K562 (cell line): ENCODE measurements at regions not wholly inside any gene's neighbourhood (a gene's known extent, or its start where the extent isn't known, plus 50 kb on each side); places are given as distances from the start of the nearest gene placed in this dataset.
A peak's percentile ranks its signal among the peaks of the same experiment; 100 is the strongest.

Experiments used
- ATAC-seq: fragments of 200-7000 bp; cut with Tn5 transposase; 3 replicates; pipeline ENCODE4 v1.9.1; 2020; ENCODE audit warnings: moderate library complexity
- BruUV-seq: library from RNA; stranded (reverse); fragments of 400-500 nt; replicated peaks from 2 replicates; lab custom pipeline; 2021; lab: Mats Ljungman, UMichigan
- CTCF ChIA-PET: fragments of 300-600 bp; formaldehyde crosslinking; extraction: SDS; loops from one replicate; lab custom pipeline; 2021; ENCODE audit warnings: low intra/inter-chr PET ratio; lab: Yijun Ruan, JAX
- POLR2A ChIA-PET: fragments of 300-600, 350-650 bp; sonication (Branson Sonifier 250); formaldehyde crosslinking; extraction: SDS; loops from one replicate; lab custom pipeline; 2021; ENCODE audit warnings: antibody characterized with exemption, inconsistent platforms; lab: Yijun Ruan, JAX
- DNase-seq, 4 experiments: peaks; one replicate each; pipeline versions ENCODE4 v3.0.0 to v3.0.0-alpha.2; 2011 to 2018; ENCODE audit warnings: low spot score in 3 of 4, mixed read lengths in 3 of 4; ENCODE audit errors: extremely low read depth in 1 of 4
- FAIRE-seq: peaks from 2 replicates; lab custom pipeline; 2011; peaks lifted over from hg19 to GRCh38; lab: Jason Lieb, UNC
- H2AFZ ChIP-seq: 2 replicates; pipeline ENCODE4 v1.6.0; 2011; ENCODE audit warnings: low read depth, low read length, control low read depth, inconsistent platforms
- H3K27ac ChIP-seq: fragments of 200-600 bp; 3 replicates; pipeline ENCODE4 v1.8.0; 2011; ENCODE audit warnings: low read depth, mild to moderate bottlenecking, control low read depth, inconsistent platforms, low read length, moderate library complexity, mixed read lengths; ENCODE audit errors: extremely low read depth
- H3K27me3 ChIP-seq, 2 experiments: fragments of 300-600 bp in 1 of 2; 2 replicates in 1 of 2; 3 replicates in 1 of 2; pipeline versions ENCODE4 v1.6.0 to v1.8.0; 2011; ENCODE audit warnings: inconsistent platforms in 2 of 2, low read length in 2 of 2, mild to moderate bottlenecking in 1 of 2, mixed read lengths in 1 of 2, moderate library complexity in 1 of 2; ENCODE audit not compliant: control insufficient read depth in 2 of 2, insufficient read depth in 2 of 2
- H3K36me3 ChIP-seq: fragments of 300-600 bp; 3 replicates; pipeline ENCODE4 v1.8.0; 2011; ENCODE audit warnings: mild to moderate bottlenecking, low read length, inconsistent platforms; ENCODE audit not compliant: control insufficient read depth, insufficient read depth
- H3K4me1 ChIP-seq, 2 experiments: fragments of 200-600 bp in 1 of 2; replicated peaks in 1 of 2; 2 replicates in 1 of 2; 3 replicates in 1 of 2; pipeline versions ENCODE4 v1.5.1 to v1.8.0; 2011; ENCODE audit warnings: inconsistent platforms in 2 of 2, low read length in 2 of 2, mild to moderate bottlenecking in 1 of 2, mixed read lengths in 1 of 2, moderate library complexity in 1 of 2; ENCODE audit not compliant: control insufficient read depth in 2 of 2, insufficient read depth in 2 of 2
- H3K4me2 ChIP-seq: 2 replicates; pipeline ENCODE4 v1.6.1; 2011; ENCODE audit warnings: low read length, control low read depth, inconsistent platforms, mixed read lengths; ENCODE audit not compliant: insufficient read depth
- H3K4me3 ChIP-seq: fragments of 200-600 bp; sonication (generic), shearing (Covaris generic); 2 replicates; pipeline ENCODE4 v1.5.1; 2016; ENCODE audit warnings: control low read depth, inconsistent platforms
- H3K79me2 ChIP-seq: fragments of 200-600 bp; 3 replicates; pipeline ENCODE4 v1.8.0; 2011; ENCODE audit warnings: low read length, inconsistent platforms; ENCODE audit not compliant: control insufficient read depth, insufficient read depth
- H3K9ac ChIP-seq, 2 experiments: 2 replicates each; pipeline versions ENCODE4 v1.6.0 to v1.6.1; 2011; ENCODE audit warnings: low read depth in 2 of 2, low read length in 2 of 2, control low read depth in 1 of 2, inconsistent platforms in 1 of 2, mild to moderate bottlenecking in 1 of 2, mixed read lengths in 1 of 2; ENCODE audit not compliant: insufficient read depth in 1 of 2
- H3K9me1 ChIP-seq: one replicate; pipeline ENCODE4 v1.6.0; 2011; ENCODE audit warnings: inconsistent platforms, mild to moderate bottlenecking, low read length, moderate library complexity; ENCODE audit not compliant: control insufficient read depth, insufficient read depth
- H3K9me3 ChIP-seq: replicated peaks from 2 replicates; pipeline ENCODE4 v1.5.1; 2011; ENCODE audit warnings: low read depth, low read length, inconsistent platforms; ENCODE audit not compliant: control insufficient read depth, insufficient read depth
- H4K20me1 ChIP-seq: replicated peaks from 2 replicates; pipeline ENCODE4 v1.6.1; 2011; ENCODE audit warnings: low read length, inconsistent platforms, mixed read lengths; ENCODE audit not compliant: control insufficient read depth, insufficient read depth
- BCLAF1 ChIP-seq, 2 experiments: fragments of 450-650 bp in 1 of 2; IDR thresholded peaks; 2 replicates each; pipeline ENCODE4 v1.6.1; 2011 to 2017; ENCODE audit warnings: low read depth in 2 of 2, antibody characterized with exemption in 1 of 2, borderline replicate concordance in 1 of 2, low read length in 1 of 2, mild to moderate bottlenecking in 1 of 2, mixed read lengths in 1 of 2; ENCODE audit not compliant: control insufficient read depth in 1 of 2
- BCOR ChIP-seq: fragments of 450-650 bp; IDR thresholded peaks from 2 replicates; pipeline ENCODE4 v1.6.1; 2016
- CCNT2 ChIP-seq: IDR thresholded peaks from 2 replicates; pipeline ENCODE4 v1.6.1; 2011; ENCODE audit warnings: borderline replicate concordance, low read depth, mild to moderate bottlenecking, moderate library complexity, mixed read lengths, low read length; ENCODE audit not compliant: insufficient read length; ENCODE audit errors: extremely low read depth
- KLF13 ChIP-seq: fragments of 450-650 bp; IDR thresholded peaks from 2 replicates; pipeline ENCODE4 v1.6.1; 2016; ENCODE audit warnings: missing genetic modification characterization, low read depth, mild to moderate bottlenecking, missing compliant biosample characterization, moderate library complexity, borderline replicate concordance
- MYNN ChIP-seq, 2 experiments: sonication (generic); formaldehyde crosslinking in 1 of 2; IDR thresholded peaks; 2 replicates each; pipeline versions ENCODE4 v1.5.0 to v1.6.1; 2016 to 2020; ENCODE audit warnings: antibody characterized with exemption in 1 of 2, missing genetic modification reagents in 1 of 2
- POLR2B ChIP-seq: fragments of 450-650 bp; IDR thresholded peaks from 2 replicates; pipeline ENCODE4 v1.6.1; 2018; ENCODE audit warnings: low read depth; ENCODE audit not compliant: partially characterized antibody
- RBM25 ChIP-seq: fragments of 200-400 bp; formaldehyde crosslinking; IDR thresholded peaks from 2 replicates; pipeline ENCODE4 v1.6.1; 2018; ENCODE audit warnings: low read length, low read depth, moderate library complexity; ENCODE audit not compliant: severe bottlenecking
- RHOXF2B ChIP-seq: fragments of 250-450 bp; sonication (Bioruptor Pico); conservative IDR thresholded peaks from 2 replicates; pipeline ENCODE4 v1.5.1; 2021
- TRIM28 ChIP-seq: fragments of 450-650 bp; IDR thresholded peaks from 2 replicates; pipeline ENCODE4 v1.6.1; 2017
- ZBTB9 ChIP-seq: fragments of 450-650 bp; formaldehyde crosslinking; IDR thresholded peaks from 2 replicates; pipeline ENCODE4 v1.4.0; 2020; ENCODE audit warnings: mild to moderate bottlenecking, moderate library complexity
- ZNF133 ChIP-seq: fragments of 250-450 bp; sonication (Bioruptor Pico); IDR thresholded peaks from 2 replicates; pipeline ENCODE4 v1.4.0; 2020; ENCODE audit warnings: mild to moderate bottlenecking
- WGBS: fragments of 100-300 bp; shearing (Covaris generic); methylation state at CpG from one replicate; pipeline ENCODE4 v1.1.6; 2016; ENCODE audit warnings: low coverage, mixed read lengths; ENCODE audit not compliant: insufficient coverage; ENCODE audit errors: missing lambda C conversion rate; 5-methylcytosine and 5-hydroxymethylcytosine counted together
- in situ Hi-C: fragments of 300-500 bp; cut with MboI; formaldehyde crosslinking; loops from 4 replicates; pipeline ENCODE4 v1.15.0; 2018; ENCODE audit warnings: inconsistent platforms, mixed read lengths
- intact Hi-C: fragments of 100-400 bp; cut with micrococcal nuclease; formaldehyde crosslinking; loops from 2 replicates; pipeline ENCODE4 v1.14.2; 2022

DNA sequence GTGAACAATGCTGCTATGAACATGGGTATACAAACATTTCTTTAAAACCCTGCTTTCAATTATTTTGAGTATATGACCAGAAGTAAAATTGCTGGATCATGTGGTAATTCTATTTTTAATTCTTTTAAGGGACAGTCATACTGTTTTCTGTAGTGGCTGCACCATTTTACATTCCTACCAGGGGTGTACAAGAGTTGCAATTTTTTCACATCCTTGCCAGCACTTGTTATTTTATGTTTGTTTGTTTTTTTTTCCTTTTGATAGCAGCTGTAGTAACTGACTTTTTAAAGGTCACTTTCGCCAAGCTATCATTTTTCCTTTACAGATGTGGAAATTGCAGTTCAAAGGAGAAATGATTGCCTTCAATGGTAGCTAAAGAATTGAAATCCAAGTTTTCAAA is 99.5 kb downstream of the GPR85 start:
- BruUV-seq = no TSS peak
- H3K9me3 ChIP-seq = no peaks in the 10 kb centered on the region
- no peak overlapping the region for H3K4me3 ChIP-seq
- ChIA-PET POLR2A (no interaction called here), CTCF (no interaction called here)
- H3K9me1 ChIP-seq = no peaks in the 10 kb centered on the region
- FAIRE-seq (no peak), ATAC-seq (no peak), DNase-seq (no peak)
- no peaks in the 10 kb centered on the region for H3K4me1 ChIP-seq
- in situ Hi-C loops (no loop called here), intact Hi-C loops (no loop called here)
- TF ChIP-seq ZBTB9 (CRISPR knock-in tag) (no peak), RBM25 (peak; percentile 35)
- H4K20me1 ChIP-seq = no peaks in the 10 kb centered on the region
- H2AFZ ChIP-seq = no peak overlapping the region
- 12% methylated on average over 1 of the region's 1 CpG for WGBS
- no peaks in the 10 kb centered on the region for H3K36me3 ChIP-seq
- H3K4me2 ChIP-seq = no peak overlapping the region
- no peaks in the 10 kb centered on the region for H3K79me2 ChIP-seq
- H3K9ac ChIP-seq = no peak overlapping the region
- no peaks in the 10 kb centered on the region for H3K27me3 ChIP-seq
- H3K27ac ChIP-seq = no peak overlapping the region

GRCh38 chr7:112986256-112987031 is 100.2 kb downstream of the GPR85 start:
- intact Hi-C loops = no loop called here
- no peak overlapping the region for H3K9ac ChIP-seq
- H3K36me3 ChIP-seq = no peaks in the 10 kb centered on the region
- no peaks in the 10 kb centered on the region for H3K4me1 ChIP-seq
- ChIA-PET CTCF (no interaction called here), POLR2A (no interaction called here)
- H2AFZ ChIP-seq = no peak overlapping the region
- no peak overlapping the region for H3K4me3 ChIP-seq
- ATAC-seq (no peak), DNase-seq (no peak), FAIRE-seq (no peak)
- in situ Hi-C loops = no loop called here
- no peaks in the 10 kb centered on the region for H3K27me3 ChIP-seq
- H3K4me2 ChIP-seq = no peak overlapping the region
- H3K9me1 ChIP-seq = no peaks in the 10 kb centered on the region
- BruUV-seq = no TSS peak
- H3K9me3 ChIP-seq = no peaks in the 10 kb centered on the region
- no peak overlapping the region for H3K27ac ChIP-seq
- H4K20me1 ChIP-seq = no peaks in the 10 kb centered on the region
- H3K79me2 ChIP-seq = no peaks in the 10 kb centered on the region
- 6% methylated on average over 3 of the region's 3 CpGs for WGBS
- TF ChIP-seq CCNT2 (no peak), TRIM28 (no peak), POLR2B (no peak), MYNN (IDR thresholded peaks at IDR 0.05) (no peak), MYNN (CRISPR knock-in tag; IDR thresholded peaks at IDR 0.05) (no peak), BCOR (no peak), KLF13 (tag) (no peak), RHOXF2B (no peak), BCLAF1 (IDR thresholded peaks at IDR 0.05; ENCODE audit: borderline replicate concordance in 1 of 2, control insufficient read depth in 1 of 2, low read depth in 2 of 2, low read length in 1 of 2) (no peak), ZNF133 (CRISPR knock-in tag) (no peak)
